GM19025 (cell line): ENCODE measurements at regions not wholly inside any gene's neighbourhood (a gene's known extent, or its start where the extent isn't known, plus 50 kb on each side); places are given as distances from the start of the nearest gene placed in this dataset.
"Not testable (repeated sequence)": the region's sequence is repeated elsewhere in the genome, so short reads cannot be mapped to it uniquely, and the experiment has no call there.

ENCODE experiments used
- ATAC-seq: cut with Tn5 transposase; IDR thresholded peaks from one replicate; pipeline ENCODE4 v1.9.1; 2021; ENCODE audit warnings: mild to moderate bottlenecking, low read depth, moderate library complexity; ENCODE audit not compliant: unreplicated experiment

DNA sequence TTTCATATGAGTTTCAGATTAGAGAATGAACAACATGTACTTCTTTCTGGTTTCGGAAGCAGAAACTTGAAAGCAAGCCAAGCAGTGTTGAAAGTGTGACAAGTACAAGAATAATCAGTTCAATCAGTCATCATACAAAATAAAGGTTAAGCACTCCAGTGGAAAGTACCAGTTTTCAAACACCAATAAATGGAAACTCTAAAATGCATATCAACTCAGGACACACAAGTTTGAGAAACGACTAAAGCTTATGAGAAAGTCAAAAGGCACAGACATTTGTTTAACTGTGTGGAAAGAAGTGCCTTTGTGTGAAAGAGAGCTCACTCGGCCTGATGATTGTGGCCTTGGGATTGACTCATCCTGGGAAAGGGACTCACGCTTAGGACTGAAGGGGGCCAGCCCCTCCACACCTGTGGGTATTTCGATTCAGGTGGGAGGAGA is 60.6 kb upstream of the AKR1C1 start:
- ATAC-seq = peak; percentile 74

DNA sequence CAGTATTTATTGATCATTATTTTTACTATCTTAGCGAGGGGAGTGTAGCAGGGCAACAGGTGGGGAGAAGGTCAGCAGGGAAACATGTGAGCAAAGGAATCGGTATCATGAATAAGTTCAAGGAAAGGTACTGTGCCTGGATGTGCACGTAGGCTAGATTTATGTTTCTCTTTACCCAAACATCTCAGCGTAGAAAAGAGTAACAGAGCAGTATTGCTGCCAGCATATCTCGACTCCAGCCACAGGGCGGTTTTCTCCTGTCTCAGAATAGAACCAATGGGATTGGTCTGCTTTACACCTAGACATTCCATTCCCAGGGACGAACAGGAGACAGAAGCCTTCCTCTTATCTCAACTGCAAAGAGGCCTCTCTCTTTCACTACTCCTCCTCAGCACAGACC is 60.1 kb upstream of the AKR1C1 start:
- not testable (repeated sequence) for ATAC-seq

DNA sequence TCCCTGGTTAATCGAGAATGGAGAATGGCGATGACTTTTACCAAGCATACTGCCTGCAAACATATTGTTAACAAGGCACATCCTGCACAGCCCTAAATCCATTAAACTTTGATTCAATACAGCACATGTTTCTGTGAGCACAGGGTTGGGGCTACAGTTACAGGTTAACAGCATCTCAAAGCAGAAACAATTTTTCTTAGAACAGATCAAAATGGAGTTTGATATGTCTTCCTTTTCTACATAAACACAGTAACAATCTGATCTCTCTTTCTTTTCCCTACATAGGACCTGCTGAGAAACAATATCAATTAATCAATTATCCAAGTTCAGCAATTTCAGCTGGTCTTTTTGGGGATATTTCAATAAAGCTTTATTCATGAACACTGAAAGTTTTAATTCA is 59.5 kb upstream of the AKR1C1 start:
- not testable (repeated sequence) for ATAC-seq

DNA sequence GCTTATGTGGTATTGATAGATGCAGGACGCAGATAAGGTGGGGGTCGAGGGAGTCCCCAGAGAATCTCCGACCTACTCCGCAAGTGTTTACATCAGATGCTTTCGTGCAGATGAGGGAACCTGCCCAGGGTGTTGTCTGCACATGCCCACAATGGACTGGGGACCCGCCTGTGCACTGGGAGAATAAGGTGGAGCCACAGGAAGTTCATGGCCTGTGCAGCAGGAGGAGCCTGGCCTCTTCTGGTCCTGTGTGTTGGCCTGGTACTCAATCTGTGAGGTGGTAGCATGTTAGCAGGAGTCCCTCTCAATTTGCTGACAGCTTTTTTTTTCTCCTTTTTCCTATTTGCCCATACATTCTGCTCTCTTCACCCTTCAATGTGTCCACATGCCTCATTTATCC is 54.1 kb upstream of the AKR1C1 start:
- ATAC-seq = no peak
